NCI-H510A treated with DMSO at 0.1 percent for 48 hours (cell line): ENCODE measurements at regions not wholly inside any gene's neighbourhood (a gene's known extent, or its start where the extent isn't known, plus 50 kb on each side); places are given as distances from the start of the nearest gene placed in this dataset.

Source experiments
- DNase-seq: peaks from one replicate; lab custom pipeline; 2025; lab: John Stamatoyannopoulos, UW

GRCh38 chr13:33466262-33466661 lies 180.7 kb upstream of the STARD13 start:
- no peak for DNase-seq

- no peak for DNase-seq
These were observed 182.0 kb upstream of the STARD13 start for GRCh38 chr13:33467556-33467955.

GRCh38 chr13:33471204-33471603 lies 185.6 kb upstream of the STARD13 start:
- DNase-seq: no peak

- DNase-seq: no peak
These were observed 186.9 kb upstream of the STARD13 start for GRCh38 chr13:33472446-33472845.

GRCh38 chr13:33479105-33479504 lies 193.6 kb upstream of the STARD13 start:
- no peak for DNase-seq

- DNase-seq: no peak
These were observed 195.0 kb upstream of the STARD13 start for GRCh38 chr13:33480561-33480960.

- no peak for DNase-seq
These were observed 197.9 kb upstream of the STARD13 start for GRCh38 chr13:33483471-33483870.

GRCh38 chr13:33485247-33485646 lies 199.7 kb upstream of the STARD13 start:
- DNase-seq: no peak

- DNase-seq: no peak
These were observed 202.2 kb upstream of the STARD13 start for GRCh38 chr13:33487575-33488243.

GRCh38 chr13:33489563-33489962 lies 204.0 kb upstream of the STARD13 start:
- DNase-seq: no peak

GRCh38 chr13:33490461-33491327 lies 205.1 kb upstream of the STARD13 start:
- no peak for DNase-seq

GRCh38 chr13:33493672-33494365 lies 208.3 kb upstream of the STARD13 start:
- no peak for DNase-seq

- DNase-seq: no peak
These were observed 209.1 kb upstream of the STARD13 start for GRCh38 chr13:33494596-33495204.

- DNase-seq: no peak
These were observed 210.8 kb upstream of the STARD13 start for GRCh38 chr13:33496336-33496735.

- no peak for DNase-seq
These were observed 211.7 kb upstream of the STARD13 start for GRCh38 chr13:33497146-33497845.

- no peak for DNase-seq
These were observed 222.5 kb upstream of the STARD13 start for GRCh38 chr13:33508060-33508459.

- no peak for DNase-seq
These were observed 224.2 kb upstream of the STARD13 start for GRCh38 chr13:33509642-33510229.

GRCh38 chr13:33510350-33510970 lies 224.9 kb upstream of the STARD13 start:
- no peak for DNase-seq

- no peak for DNase-seq
These were observed 227.5 kb upstream of the STARD13 start for GRCh38 chr13:33512880-33513554.

- no peak for DNase-seq
These were observed 228.8 kb upstream of the STARD13 start for GRCh38 chr13:33514362-33514761.
